ENCODE measurements at regions not wholly inside any gene's neighbourhood (a gene's known extent, or its start where the extent isn't known, plus 50 kb on each side); places are given as distances from the start of the nearest gene placed in this dataset.

DNA sequence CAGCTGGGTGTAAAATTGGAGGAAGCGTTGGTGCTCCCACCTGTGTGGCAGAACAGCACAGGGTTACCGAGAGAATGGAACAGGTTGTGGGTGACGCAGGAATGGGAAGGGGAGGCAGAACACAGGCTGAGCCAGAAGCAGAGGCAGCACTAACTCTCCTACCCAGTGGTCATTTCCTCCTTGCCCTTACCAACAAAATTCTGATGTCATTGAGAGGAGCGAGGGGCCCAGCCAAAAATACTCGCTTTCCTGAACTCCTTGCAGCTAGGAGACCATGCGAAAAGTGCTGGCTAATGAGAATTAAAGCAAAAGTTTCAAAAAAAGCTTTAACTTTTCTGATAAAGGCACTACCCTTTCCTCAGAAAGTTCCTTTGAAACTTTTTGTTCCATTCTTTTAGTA, 54.4 kb upstream of the HMGA2 start:
- H3K27ac ChIP-seq, result no peak overlapping the region
- H3K4me1 ChIP-seq (ENCODE audit: low read depth), result peaks cover 10% of the 10 kb centered on the region
- no peaks in the 10 kb centered on the region for H3K27me3 ChIP-seq
- TF ChIP-seq, protein P1, sequence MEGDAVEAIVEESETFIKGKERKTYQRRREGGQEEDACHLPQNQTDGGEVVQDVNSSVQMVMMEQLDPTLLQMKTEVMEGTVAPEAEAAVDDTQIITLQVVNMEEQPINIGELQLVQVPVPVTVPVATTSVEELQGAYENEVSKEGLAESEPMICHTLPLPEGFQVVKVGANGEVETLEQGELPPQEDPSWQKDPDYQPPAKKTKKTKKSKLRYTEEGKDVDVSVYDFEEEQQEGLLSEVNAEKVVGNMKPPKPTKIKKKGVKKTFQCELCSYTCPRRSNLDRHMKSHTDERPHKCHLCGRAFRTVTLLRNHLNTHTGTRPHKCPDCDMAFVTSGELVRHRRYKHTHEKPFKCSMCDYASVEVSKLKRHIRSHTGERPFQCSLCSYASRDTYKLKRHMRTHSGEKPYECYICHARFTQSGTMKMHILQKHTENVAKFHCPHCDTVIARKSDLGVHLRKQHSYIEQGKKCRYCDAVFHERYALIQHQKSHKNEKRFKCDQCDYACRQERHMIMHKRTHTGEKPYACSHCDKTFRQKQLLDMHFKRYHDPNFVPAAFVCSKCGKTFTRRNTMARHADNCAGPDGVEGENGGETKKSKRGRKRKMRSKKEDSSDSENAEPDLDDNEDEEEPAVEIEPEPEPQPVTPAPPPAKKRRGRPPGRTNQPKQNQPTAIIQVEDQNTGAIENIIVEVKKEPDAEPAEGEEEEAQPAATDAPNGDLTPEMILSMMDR (IDR thresholded peaks at IDR 0.05; ENCODE audit: low read depth, low read length), result no peak
- H3K36me3 ChIP-seq, result no peaks in the 10 kb centered on the region
- no peaks in the 10 kb centered on the region for H3K9me3 ChIP-seq (ENCODE audit: low read depth)
- DNase-seq (ENCODE audit: low read depth in 1 of 2, low spot score in 1 of 2), result no peak
- no peak overlapping the region for H3K4me3 ChIP-seq

Data from cardiac muscle cell (in vitro differentiated cells and primary cell).